ENCODE measurements at regions not wholly inside any gene's neighbourhood (a gene's known extent, or its start where the extent isn't known, plus 50 kb on each side); places are given as distances from the start of the nearest gene placed in this dataset.

DNA sequence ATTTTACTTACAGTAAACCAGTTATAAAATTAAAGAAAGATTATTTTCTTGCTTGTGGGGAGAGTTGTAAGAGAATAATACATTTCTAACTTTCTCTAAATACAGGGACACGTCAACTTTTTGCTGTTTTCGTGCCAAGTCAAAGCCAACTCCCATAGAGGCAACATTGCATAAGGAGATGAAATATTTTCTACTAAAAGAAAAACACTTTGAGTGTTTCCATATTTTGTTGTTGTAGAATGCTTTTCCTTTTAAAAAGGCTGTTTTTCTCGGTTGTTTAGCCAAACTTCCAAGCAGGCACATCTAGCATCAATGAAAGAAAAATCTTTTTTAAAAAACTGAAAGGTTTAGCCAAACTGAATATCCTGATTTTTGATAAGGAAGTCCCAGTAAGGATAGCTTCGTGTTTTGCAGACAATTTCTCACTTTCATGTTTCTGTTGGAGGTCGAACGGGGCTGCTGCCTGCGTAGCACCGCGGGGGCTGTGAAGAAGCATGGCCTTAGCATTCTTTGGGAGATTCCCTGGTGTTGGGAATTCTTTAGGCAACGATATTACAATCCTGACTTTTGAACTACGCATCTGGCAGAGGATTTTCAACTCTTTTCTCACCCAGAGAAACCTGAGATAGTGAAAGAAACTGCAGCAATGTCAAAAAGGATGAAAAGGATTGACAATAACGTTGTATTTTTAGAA lies 108.1 kb upstream of the FBXL7 start:
- H4K20me1 ChIP-seq (ENCODE audit: insufficient read depth, low read length): no peaks in the 10 kb centered on the region
- H3K9me3 ChIP-seq (ENCODE audit: insufficient read depth, low read length): no peaks in the 10 kb centered on the region
- H3K4me1 ChIP-seq (ENCODE audit: low read length): no peaks in the 10 kb centered on the region
- H2AFZ ChIP-seq (ENCODE audit: low read depth, low read length): no peak overlapping the region
- H3K79me2 ChIP-seq (ENCODE audit: low read length): no peaks in the 10 kb centered on the region
- H3K9ac ChIP-seq (ENCODE audit: low read length): no peak overlapping the region
- H3K27me3 ChIP-seq (ENCODE audit: low read depth, low read length): no peaks in the 10 kb centered on the region
- H3K27ac ChIP-seq (ENCODE audit: low read length): no peak overlapping the region
- TF ChIP-seq, protein P1, sequence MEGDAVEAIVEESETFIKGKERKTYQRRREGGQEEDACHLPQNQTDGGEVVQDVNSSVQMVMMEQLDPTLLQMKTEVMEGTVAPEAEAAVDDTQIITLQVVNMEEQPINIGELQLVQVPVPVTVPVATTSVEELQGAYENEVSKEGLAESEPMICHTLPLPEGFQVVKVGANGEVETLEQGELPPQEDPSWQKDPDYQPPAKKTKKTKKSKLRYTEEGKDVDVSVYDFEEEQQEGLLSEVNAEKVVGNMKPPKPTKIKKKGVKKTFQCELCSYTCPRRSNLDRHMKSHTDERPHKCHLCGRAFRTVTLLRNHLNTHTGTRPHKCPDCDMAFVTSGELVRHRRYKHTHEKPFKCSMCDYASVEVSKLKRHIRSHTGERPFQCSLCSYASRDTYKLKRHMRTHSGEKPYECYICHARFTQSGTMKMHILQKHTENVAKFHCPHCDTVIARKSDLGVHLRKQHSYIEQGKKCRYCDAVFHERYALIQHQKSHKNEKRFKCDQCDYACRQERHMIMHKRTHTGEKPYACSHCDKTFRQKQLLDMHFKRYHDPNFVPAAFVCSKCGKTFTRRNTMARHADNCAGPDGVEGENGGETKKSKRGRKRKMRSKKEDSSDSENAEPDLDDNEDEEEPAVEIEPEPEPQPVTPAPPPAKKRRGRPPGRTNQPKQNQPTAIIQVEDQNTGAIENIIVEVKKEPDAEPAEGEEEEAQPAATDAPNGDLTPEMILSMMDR (IDR thresholded peaks at IDR 0.05; ENCODE audit: low read depth, low read length): no peak
- TF ChIP-seq EZH2phosphoT487 (IDR thresholded peaks at IDR 0.05; ENCODE audit: low read depth): no peak
- H3K4me2 ChIP-seq (ENCODE audit: low read length): no peak overlapping the region
- H3K36me3 ChIP-seq (replicated peaks; ENCODE audit: low read depth, low read length): no peaks in the 10 kb centered on the region
- no peak overlapping the region for H3K4me3 ChIP-seq (ENCODE audit: low read length)

DNA sequence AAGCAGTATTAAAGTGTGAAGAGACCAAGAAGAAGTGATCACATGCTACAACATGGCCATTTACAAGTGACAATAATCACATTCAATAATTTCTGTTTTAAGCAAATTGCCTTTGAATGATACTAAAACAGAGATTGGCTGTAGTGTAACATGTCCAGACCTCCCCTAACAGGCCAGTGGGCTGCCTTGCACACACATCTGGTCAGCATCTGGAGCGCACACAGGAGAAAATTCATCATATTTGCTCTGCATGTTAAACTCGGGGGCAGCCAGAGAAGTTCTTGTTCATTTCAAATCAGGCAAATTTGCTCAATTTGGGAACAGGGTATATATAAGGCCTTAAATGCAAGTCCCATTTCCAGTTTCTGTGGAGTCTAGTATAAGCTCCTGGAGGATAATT lies 111.1 kb upstream of the FBXL7 start:
- TF ChIP-seq, protein P1 (IDR thresholded peaks at IDR 0.05; ENCODE audit: low read depth, low read length): no peak
- TF ChIP-seq EZH2phosphoT487 (IDR thresholded peaks at IDR 0.05; ENCODE audit: low read depth): no peak

GRCh38 chr5:15387931-15388524 lies 112.0 kb upstream of the FBXL7 start:
- no peak overlapping the region for H3K4me3 ChIP-seq (ENCODE audit: low read length)
- H3K79me2 ChIP-seq (ENCODE audit: low read length): no peaks in the 10 kb centered on the region
- no peaks in the 10 kb centered on the region for H3K27me3 ChIP-seq (ENCODE audit: low read depth, low read length)
- H3K9ac ChIP-seq (ENCODE audit: low read length): no peak overlapping the region
- H3K4me1 ChIP-seq (ENCODE audit: low read length): no peaks in the 10 kb centered on the region
- no peak overlapping the region for H3K27ac ChIP-seq (ENCODE audit: low read length)
- H3K4me2 ChIP-seq (ENCODE audit: low read length): no peak overlapping the region
- H2AFZ ChIP-seq (ENCODE audit: low read depth, low read length): no peak overlapping the region
- H3K36me3 ChIP-seq (replicated peaks; ENCODE audit: low read depth, low read length): no peaks in the 10 kb centered on the region
- no peaks in the 10 kb centered on the region for H4K20me1 ChIP-seq (ENCODE audit: insufficient read depth, low read length)
- H3K9me3 ChIP-seq (ENCODE audit: insufficient read depth, low read length): no peaks in the 10 kb centered on the region
- TF ChIP-seq EZH2phosphoT487 (IDR thresholded peaks at IDR 0.05; ENCODE audit: low read depth): no peak
- TF ChIP-seq, protein P1 (IDR thresholded peaks at IDR 0.05; ENCODE audit: low read depth, low read length): no peak

More for the DNA sequence above, 111.1 kb upstream of the FBXL7 start:
- H3K4me3 ChIP-seq (ENCODE audit: low read length): no peak overlapping the region
- H3K79me2 ChIP-seq (ENCODE audit: low read length): no peaks in the 10 kb centered on the region
- no peaks in the 10 kb centered on the region for H3K36me3 ChIP-seq (replicated peaks; ENCODE audit: low read depth, low read length)
- no peaks in the 10 kb centered on the region for H3K27me3 ChIP-seq (ENCODE audit: low read depth, low read length)
- no peaks in the 10 kb centered on the region for H3K9me3 ChIP-seq (ENCODE audit: insufficient read depth, low read length)
- no peaks in the 10 kb centered on the region for H3K4me1 ChIP-seq (ENCODE audit: low read length)
- no peak overlapping the region for H2AFZ ChIP-seq (ENCODE audit: low read depth, low read length)
- H4K20me1 ChIP-seq (ENCODE audit: insufficient read depth, low read length): no peaks in the 10 kb centered on the region
- H3K4me2 ChIP-seq (ENCODE audit: low read length): no peak overlapping the region
- H3K9ac ChIP-seq (ENCODE audit: low read length): no peak overlapping the region
- no peak overlapping the region for H3K27ac ChIP-seq (ENCODE audit: low read length)

DNA sequence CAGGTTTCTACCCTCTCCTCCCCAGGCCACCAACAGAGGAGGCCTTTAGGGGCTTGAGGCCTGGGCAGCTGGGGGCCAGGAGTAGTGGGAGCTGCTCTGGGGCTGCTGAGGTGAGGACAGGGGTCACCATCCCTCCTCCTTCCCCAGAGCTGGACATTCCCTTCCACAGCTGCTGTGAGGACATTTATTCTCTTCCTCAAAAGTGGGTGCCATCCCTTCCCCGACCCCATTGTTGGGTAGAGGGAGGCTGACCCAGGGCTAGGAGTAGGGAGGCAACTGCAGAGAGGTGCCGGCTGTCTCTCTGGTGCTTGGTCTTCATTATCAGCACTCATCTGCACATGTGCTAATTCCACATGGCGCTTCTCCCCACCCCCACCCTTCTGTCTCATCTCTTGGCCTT lies 113.9 kb upstream of the FBXL7 start:
- Histone ChIP-seq H3K9me3 (ENCODE audit: insufficient read depth, low read length) (no peaks in the 10 kb centered on the region), H3K4me1 (ENCODE audit: low read length) (no peaks in the 10 kb centered on the region), H4K20me1 (ENCODE audit: insufficient read depth, low read length) (no peaks in the 10 kb centered on the region), H3K27me3 (ENCODE audit: low read depth, low read length) (no peaks in the 10 kb centered on the region), H3K79me2 (ENCODE audit: low read length) (no peaks in the 10 kb centered on the region), H2AFZ (ENCODE audit: low read depth, low read length) (no peak overlapping the region), H3K9ac (ENCODE audit: low read length) (no peak overlapping the region), H3K4me3 (ENCODE audit: low read length) (no peak overlapping the region), H3K36me3 (replicated peaks; ENCODE audit: low read depth, low read length) (no peaks in the 10 kb centered on the region), H3K4me2 (ENCODE audit: low read length) (no peak overlapping the region), H3K27ac (ENCODE audit: low read length) (no peak overlapping the region)
- TF ChIP-seq EZH2phosphoT487 (IDR thresholded peaks at IDR 0.05; ENCODE audit: low read depth): no peak
- TF ChIP-seq, protein P1 (IDR thresholded peaks at IDR 0.05; ENCODE audit: low read depth, low read length): no peak

Measured in OCI-LY3 (cell line).